ENCODE measurements at regions not wholly inside any gene's neighbourhood (a gene's known extent, or its start where the extent isn't known, plus 50 kb on each side); places are given as distances from the start of the nearest gene placed in this dataset.

DNA sequence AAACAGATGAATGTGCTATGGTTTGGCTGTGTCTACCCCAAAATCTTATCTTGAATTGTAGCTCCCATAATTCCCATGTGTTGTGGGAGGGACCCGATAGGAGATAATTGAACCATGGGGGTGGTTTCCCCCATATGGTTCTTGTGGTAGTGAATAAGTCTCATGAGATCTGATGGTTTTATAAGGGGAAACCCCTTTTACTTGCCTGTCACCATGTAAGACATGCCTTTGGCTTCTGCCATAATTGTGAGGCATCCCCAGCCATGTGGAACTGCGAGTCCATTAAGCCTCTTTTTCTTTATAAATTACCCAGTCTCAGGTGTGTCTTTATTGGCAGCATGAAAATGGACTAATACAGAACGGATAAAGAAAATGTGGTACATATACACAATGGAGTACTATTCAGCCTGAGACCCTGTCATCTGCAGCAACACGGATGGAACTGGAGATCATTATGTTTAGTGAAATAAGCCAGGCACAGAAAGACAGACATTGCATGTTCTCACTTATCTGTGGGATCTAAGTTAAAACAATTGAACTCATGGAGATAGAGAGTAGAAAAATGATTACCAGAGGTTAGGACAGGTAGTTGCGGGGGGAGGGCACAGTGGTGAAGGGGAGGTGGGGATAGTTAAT, 587.6 kb upstream of the NRP1 start:
- TF ChIP-seq, protein P1, sequence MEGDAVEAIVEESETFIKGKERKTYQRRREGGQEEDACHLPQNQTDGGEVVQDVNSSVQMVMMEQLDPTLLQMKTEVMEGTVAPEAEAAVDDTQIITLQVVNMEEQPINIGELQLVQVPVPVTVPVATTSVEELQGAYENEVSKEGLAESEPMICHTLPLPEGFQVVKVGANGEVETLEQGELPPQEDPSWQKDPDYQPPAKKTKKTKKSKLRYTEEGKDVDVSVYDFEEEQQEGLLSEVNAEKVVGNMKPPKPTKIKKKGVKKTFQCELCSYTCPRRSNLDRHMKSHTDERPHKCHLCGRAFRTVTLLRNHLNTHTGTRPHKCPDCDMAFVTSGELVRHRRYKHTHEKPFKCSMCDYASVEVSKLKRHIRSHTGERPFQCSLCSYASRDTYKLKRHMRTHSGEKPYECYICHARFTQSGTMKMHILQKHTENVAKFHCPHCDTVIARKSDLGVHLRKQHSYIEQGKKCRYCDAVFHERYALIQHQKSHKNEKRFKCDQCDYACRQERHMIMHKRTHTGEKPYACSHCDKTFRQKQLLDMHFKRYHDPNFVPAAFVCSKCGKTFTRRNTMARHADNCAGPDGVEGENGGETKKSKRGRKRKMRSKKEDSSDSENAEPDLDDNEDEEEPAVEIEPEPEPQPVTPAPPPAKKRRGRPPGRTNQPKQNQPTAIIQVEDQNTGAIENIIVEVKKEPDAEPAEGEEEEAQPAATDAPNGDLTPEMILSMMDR (IDR thresholded peaks at IDR 0.05), result no peak
- TF ChIP-seq POLR2A (IDR thresholded peaks at IDR 0.05), result no peak
